H9 (cell line): ENCODE measurements at regions not wholly inside any gene's neighbourhood (a gene's known extent, or its start where the extent isn't known, plus 50 kb on each side); places are given as distances from the start of the nearest gene placed in this dataset.

ENCODE experiments used
- DNase-seq: peaks from one replicate; pipeline ENCODE4 v3.0.0-alpha.2; 2017
- H2AFZ ChIP-seq: one replicate; pipeline ENCODE4 v1.6.1; 2013; ENCODE audit warnings: mild to moderate bottlenecking, low read length, control low read depth, moderate library complexity
- H2AK5ac ChIP-seq: 2 replicates; pipeline ENCODE4 v1.6.1; 2013; ENCODE audit warnings: low read length, control low read depth, mixed read lengths; ENCODE audit not compliant: insufficient read length
- H2BK120ac ChIP-seq: one replicate; pipeline ENCODE4 v1.6.1; 2013; ENCODE audit warnings: low read depth, mild to moderate bottlenecking, low read length, control low read depth, inconsistent platforms; ENCODE audit not compliant: poor library complexity, severe bottlenecking
- H2BK12ac ChIP-seq: 2 replicates; pipeline ENCODE4 v1.6.1; 2013; ENCODE audit warnings: low read length, control low read depth, mixed read lengths, low read depth; ENCODE audit not compliant: insufficient read length
- H2BK15ac ChIP-seq: 2 replicates; pipeline ENCODE4 v1.6.1; 2013; ENCODE audit warnings: low read depth, low read length, control low read depth
- H2BK20ac ChIP-seq: one replicate; pipeline ENCODE4 v1.6.1; 2013; ENCODE audit warnings: low read depth, mild to moderate bottlenecking, low read length, control low read depth, inconsistent platforms; ENCODE audit not compliant: poor library complexity, severe bottlenecking
- H2BK5ac ChIP-seq: 2 replicates; pipeline ENCODE4 v1.6.1; 2013; ENCODE audit warnings: low read length, control low read depth, mixed read lengths; ENCODE audit not compliant: insufficient read length
- H3K14ac ChIP-seq: 2 replicates; pipeline ENCODE4 v1.6.1; 2013; ENCODE audit warnings: low read length, control low read depth; ENCODE audit not compliant: insufficient read depth
- H3K18ac ChIP-seq: 2 replicates; pipeline ENCODE4 v1.6.1; 2013; ENCODE audit warnings: low read depth, mild to moderate bottlenecking, mixed read lengths, low read length, control low read depth; ENCODE audit not compliant: insufficient read length
- H3K23ac ChIP-seq: 2 replicates; pipeline ENCODE4 v1.6.1; 2013; ENCODE audit warnings: low read length, control low read depth, mixed read lengths, low read depth; ENCODE audit not compliant: insufficient read length
- H3K23me2 ChIP-seq: 2 replicates; pipeline ENCODE4 v1.6.1; 2013; ENCODE audit warnings: low read depth, mild to moderate bottlenecking, mixed read lengths, low read length, control low read depth; ENCODE audit not compliant: insufficient read length, poor library complexity, severe bottlenecking
- H3K27ac ChIP-seq: 2 replicates; pipeline ENCODE4 v1.5.1; 2013; ENCODE audit warnings: low read length, control low read depth, mixed read lengths, low read depth; ENCODE audit not compliant: insufficient read length
- H3K27me3 ChIP-seq: 2 replicates; pipeline ENCODE4 v1.6.1; 2013; ENCODE audit warnings: low read length, control low read depth, inconsistent platforms; ENCODE audit not compliant: insufficient read depth
- H3K4ac ChIP-seq: 2 replicates; pipeline ENCODE4 v1.6.1; 2013; ENCODE audit warnings: low read depth, mild to moderate bottlenecking, control low read depth, inconsistent platforms, low read length, moderate library complexity
- H3K4me1 ChIP-seq: 2 replicates; pipeline ENCODE4 v1.6.1; 2013; ENCODE audit warnings: low read length, control low read depth, inconsistent platforms; ENCODE audit not compliant: insufficient read depth
- H3K4me2 ChIP-seq: 2 replicates; pipeline ENCODE4 v1.6.1; 2013; ENCODE audit warnings: low read length, control low read depth, mixed read lengths; ENCODE audit not compliant: insufficient read length, insufficient read depth
- H3K56ac ChIP-seq: 2 replicates; pipeline ENCODE4 v1.6.1; 2013; ENCODE audit warnings: low read depth, mild to moderate bottlenecking, mixed read lengths, low read length, control low read depth; ENCODE audit not compliant: insufficient read length
- H3K79me1 ChIP-seq: 2 replicates; pipeline ENCODE4 v1.6.1; 2013; ENCODE audit warnings: low read depth, mild to moderate bottlenecking, moderate library complexity, low read length, control low read depth, inconsistent platforms; ENCODE audit not compliant: insufficient read depth, poor library complexity, severe bottlenecking
- H3K79me2 ChIP-seq: 2 replicates; pipeline ENCODE4 v1.6.1; 2013; ENCODE audit warnings: low read length, control low read depth, inconsistent platforms; ENCODE audit not compliant: insufficient read depth
- H3K9ac ChIP-seq: 2 replicates; pipeline ENCODE4 v1.6.1; 2013; ENCODE audit warnings: low read length, control low read depth, mixed read lengths; ENCODE audit not compliant: insufficient read length; ENCODE audit errors: extremely low read depth
- H3K9me3 ChIP-seq: one replicate; pipeline ENCODE4 v1.6.1; 2013; ENCODE audit warnings: low read depth, low read length, inconsistent platforms; ENCODE audit not compliant: control insufficient read depth
- H3T11ph ChIP-seq: one replicate; pipeline ENCODE4 v1.6.1; 2013; ENCODE audit warnings: mild to moderate bottlenecking, low read length, control low read depth, inconsistent platforms
- H4K20me1 ChIP-seq: one replicate; pipeline ENCODE4 v1.6.1; 2013; ENCODE audit not compliant: control insufficient read depth, insufficient read length, insufficient read depth
- H4K5ac ChIP-seq: 2 replicates; pipeline ENCODE4 v1.6.1; 2013; ENCODE audit warnings: low read depth, mild to moderate bottlenecking, mixed read lengths, low read length, control low read depth; ENCODE audit not compliant: insufficient read length
- H4K8ac ChIP-seq: replicated peaks from 2 replicates; pipeline ENCODE4 v1.6.1; 2013; ENCODE audit warnings: low read length, control low read depth, mixed read lengths, low read depth; ENCODE audit not compliant: insufficient read length
- H4K91ac ChIP-seq: 2 replicates; pipeline ENCODE4 v1.6.1; 2013; ENCODE audit warnings: low read depth, mild to moderate bottlenecking, moderate library complexity, mixed read lengths, low read length, control low read depth; ENCODE audit not compliant: insufficient read length
- H3K27ac Mint-ChIP-seq, 3 experiments: 2 replicates in 2 of 3; 3 replicates in 1 of 3; pipeline ENCODE4 v1.8.0; 2020 to 2021; ENCODE audit warnings: mixed read lengths in 3 of 3, mild to moderate bottlenecking in 1 of 3, moderate library complexity in 1 of 3
- H3K27me3 Mint-ChIP-seq: 2 replicates; pipeline ENCODE4 v1.8.0; 2021; ENCODE audit warnings: low read depth, mild to moderate bottlenecking, moderate library complexity, mixed read lengths
- H3K36me3 Mint-ChIP-seq, 3 experiments: 2 replicates in 2 of 3; 3 replicates in 1 of 3; pipeline ENCODE4 v1.8.0; 2020 to 2021; ENCODE audit warnings: low read depth in 3 of 3, mixed read lengths in 3 of 3; ENCODE audit not compliant: insufficient read depth in 1 of 3
- H3K4me1 Mint-ChIP-seq, 2 experiments: 2 replicates each; pipeline ENCODE4 v1.8.0; 2020; ENCODE audit warnings: mixed read lengths in 2 of 2
- H3K4me3 Mint-ChIP-seq, 2 experiments: 2 replicates in 1 of 2; 3 replicates in 1 of 2; pipeline ENCODE4 v1.8.0; 2020 to 2021; ENCODE audit warnings: mild to moderate bottlenecking in 2 of 2, mixed read lengths in 2 of 2, moderate library complexity in 1 of 2
- H3K9me3 Mint-ChIP-seq, 2 experiments: 2 replicates in 1 of 2; 3 replicates in 1 of 2; pipeline ENCODE4 v1.8.0; 2020; ENCODE audit warnings: mild to moderate bottlenecking in 2 of 2, mixed read lengths in 2 of 2, moderate library complexity in 1 of 2
- WGBS: extraction: QIAGEN DNeasy Blood & Tissue Kit; methylation state at CpG from one replicate; pipeline ENCODE4 v1.1.7; 2013; ENCODE audit warnings: missing lambda C conversion rate, low lambda C conversion rate, mixed read lengths; ENCODE audit not compliant: insufficient read length; ENCODE audit errors: extremely low coverage; 5-methylcytosine and 5-hydroxymethylcytosine counted together
- TF ChIP-seq, protein P1 (sequence below): fragments of 200-600 bp; sonication (generic); conservative IDR thresholded peaks from 3 replicates; pipeline ENCODE4 v1.8.0; 2021; ENCODE audit warnings: antibody characterized with exemption, mild to moderate bottlenecking

- H3K36me3 Mint-ChIP-seq, result no peaks in the 10 kb centered on the region
- no CpG with 5 or more reads among the region's 5 CpGs for WGBS
- TF ChIP-seq, protein P1, sequence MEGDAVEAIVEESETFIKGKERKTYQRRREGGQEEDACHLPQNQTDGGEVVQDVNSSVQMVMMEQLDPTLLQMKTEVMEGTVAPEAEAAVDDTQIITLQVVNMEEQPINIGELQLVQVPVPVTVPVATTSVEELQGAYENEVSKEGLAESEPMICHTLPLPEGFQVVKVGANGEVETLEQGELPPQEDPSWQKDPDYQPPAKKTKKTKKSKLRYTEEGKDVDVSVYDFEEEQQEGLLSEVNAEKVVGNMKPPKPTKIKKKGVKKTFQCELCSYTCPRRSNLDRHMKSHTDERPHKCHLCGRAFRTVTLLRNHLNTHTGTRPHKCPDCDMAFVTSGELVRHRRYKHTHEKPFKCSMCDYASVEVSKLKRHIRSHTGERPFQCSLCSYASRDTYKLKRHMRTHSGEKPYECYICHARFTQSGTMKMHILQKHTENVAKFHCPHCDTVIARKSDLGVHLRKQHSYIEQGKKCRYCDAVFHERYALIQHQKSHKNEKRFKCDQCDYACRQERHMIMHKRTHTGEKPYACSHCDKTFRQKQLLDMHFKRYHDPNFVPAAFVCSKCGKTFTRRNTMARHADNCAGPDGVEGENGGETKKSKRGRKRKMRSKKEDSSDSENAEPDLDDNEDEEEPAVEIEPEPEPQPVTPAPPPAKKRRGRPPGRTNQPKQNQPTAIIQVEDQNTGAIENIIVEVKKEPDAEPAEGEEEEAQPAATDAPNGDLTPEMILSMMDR, result no peak
These were observed 80.5 kb upstream of the SETMAR start for GRCh38 chr3:4222574-4223175.

More at GRCh38 chr3:4222574-4223175, 80.5 kb upstream of the SETMAR start:
- no peak overlapping the region for H3K23ac ChIP-seq
- H2AK5ac ChIP-seq, result no peak overlapping the region
- no peak overlapping the region for H2BK5ac ChIP-seq
- H3K27ac ChIP-seq, result no peak overlapping the region
- Mint-ChIP-seq H3K9me3 (no peaks in the 10 kb centered on the region; a peak in 1 of 5 replicates), H3K27me3 (peaks cover 4% of the 10 kb centered on the region), H3K27ac (no peak overlapping the region), H3K4me3 (no peak overlapping the region), H3K4me1 (peaks cover 0 to 7% of the 10 kb centered on the region in 2 experiments; a peak in 1 of 4 replicates)
- no peak overlapping the region for H3K18ac ChIP-seq
- no peak overlapping the region for H3T11ph ChIP-seq
- H4K91ac ChIP-seq, result no peak overlapping the region
- H3K4me2 ChIP-seq, result no peak overlapping the region
- H2BK20ac ChIP-seq, result no peak overlapping the region
- H3K14ac ChIP-seq, result no peak overlapping the region
- H2BK120ac ChIP-seq, result no peak overlapping the region
- no peaks in the 10 kb centered on the region for H3K4me1 ChIP-seq
- no peak overlapping the region for H4K5ac ChIP-seq
- no peaks in the 10 kb centered on the region for H3K79me2 ChIP-seq
- H3K23me2 ChIP-seq, result no peaks in the 10 kb centered on the region
- no peak overlapping the region for H3K4ac ChIP-seq
- no peak overlapping the region for H3K9ac ChIP-seq
- no peak overlapping the region for H3K56ac ChIP-seq
- H3K27me3 ChIP-seq, result no peaks in the 10 kb centered on the region
- no peak overlapping the region for H4K8ac ChIP-seq
- no peak overlapping the region for H2AFZ ChIP-seq
- H3K79me1 ChIP-seq, result no peaks in the 10 kb centered on the region
- H3K9me3 ChIP-seq, result no peaks in the 10 kb centered on the region
- no peaks in the 10 kb centered on the region for H4K20me1 ChIP-seq
- H2BK15ac ChIP-seq, result no peak overlapping the region
- DNase-seq, result no peak
- no peak overlapping the region for H2BK12ac ChIP-seq
